Parathyroid adenoma (tissue), 2 donors: ENCODE measurements at regions not wholly inside any gene's neighbourhood (a gene's known extent, or its start where the extent isn't known, plus 50 kb on each side); places are given as distances from the start of the nearest gene placed in this dataset.
"Not testable (repeated sequence)": the region's sequence is repeated elsewhere in the genome, so short reads cannot be mapped to it uniquely, and the experiment has no call there.

Source experiments
- H2AFZ ChIP-seq: fragments of 300-600 bp; sonication (generic); one replicate; pipeline ENCODE4 v1.7.0; 2017; ENCODE audit warnings: antibody characterized with exemption, mild to moderate bottlenecking
- H3K27ac ChIP-seq: fragments of 300-600 bp; sonication (generic); one replicate; pipeline ENCODE4 v1.7.0; 2017
- H3K27me3 ChIP-seq: fragments of 300-600 bp; sonication (generic); one replicate; pipeline ENCODE4 v1.7.0; 2017; ENCODE audit warnings: low read length; ENCODE audit not compliant: control insufficient read depth, insufficient read depth
- H3K36me3 ChIP-seq: fragments of 300-600 bp; sonication (generic); one replicate; pipeline ENCODE4 v1.7.0; 2017; ENCODE audit warnings: low read length; ENCODE audit not compliant: control insufficient read depth, insufficient read depth
- H3K4me1 ChIP-seq: fragments of 300-600 bp; sonication (generic); one replicate; pipeline ENCODE4 v1.7.0; 2017; ENCODE audit warnings: control low read depth
- H3K4me2 ChIP-seq: fragments of 300-600 bp; sonication (generic); one replicate; pipeline ENCODE4 v1.7.0; 2017; ENCODE audit warnings: low read length
- H3K4me3 ChIP-seq: fragments of 300-600 bp; sonication (generic); one replicate; pipeline ENCODE4 v1.7.0; 2017; ENCODE audit warnings: low read depth, low read length
- H3K79me2 ChIP-seq: fragments of 300-600 bp; sonication (generic); one replicate; pipeline ENCODE4 v1.7.0; 2017; ENCODE audit warnings: control low read depth
- H3K9ac ChIP-seq: fragments of 300-600 bp; sonication (generic); one replicate; pipeline ENCODE4 v1.7.0; 2017; ENCODE audit warnings: mild to moderate bottlenecking
- H3K9me3 ChIP-seq: fragments of 300-600 bp; sonication (generic); one replicate; pipeline ENCODE4 v1.7.0; 2017; ENCODE audit warnings: low read length; ENCODE audit not compliant: control insufficient read depth
- TF ChIP-seq, protein P1 (sequence below): fragments of 300-600 bp; sonication (generic); IDR thresholded peaks from one replicate; pipeline ENCODE4 v1.7.0; 2017; ENCODE audit warnings: antibody characterized with exemption, mild to moderate bottlenecking
- donor health status: primary hyperparathyroidism.

DNA sequence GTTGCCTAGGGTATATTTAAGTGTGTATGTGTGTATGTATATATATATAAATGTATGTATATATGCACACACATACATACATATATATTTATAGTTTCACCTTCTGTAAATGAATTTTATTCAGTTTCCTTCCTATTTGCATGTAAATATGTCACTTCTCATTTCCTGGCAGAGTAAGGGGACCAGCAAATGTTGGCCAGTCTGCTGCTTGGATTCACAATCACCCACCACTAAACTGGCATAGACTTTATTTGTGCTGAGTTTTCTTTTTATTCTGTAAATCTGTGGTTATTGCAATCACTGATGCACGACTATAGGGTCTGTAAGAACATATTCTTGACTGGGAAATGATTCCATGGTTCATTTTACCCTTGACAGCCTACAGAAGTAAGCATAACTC lies 640.4 kb upstream of the FAM98A start:
- Histone ChIP-seq H3K27me3 (no peaks in the 10 kb centered on the region), H3K4me2 (no peak overlapping the region), H3K4me1 (no peaks in the 10 kb centered on the region), H3K4me3 (no peak overlapping the region), H3K27ac (no peak overlapping the region), H3K9me3 (no peaks in the 10 kb centered on the region), H3K79me2 (no peaks in the 10 kb centered on the region), H3K36me3 (no peaks in the 10 kb centered on the region), H3K9ac (no peak overlapping the region), H2AFZ (no peak overlapping the region)
- TF ChIP-seq, protein P1, sequence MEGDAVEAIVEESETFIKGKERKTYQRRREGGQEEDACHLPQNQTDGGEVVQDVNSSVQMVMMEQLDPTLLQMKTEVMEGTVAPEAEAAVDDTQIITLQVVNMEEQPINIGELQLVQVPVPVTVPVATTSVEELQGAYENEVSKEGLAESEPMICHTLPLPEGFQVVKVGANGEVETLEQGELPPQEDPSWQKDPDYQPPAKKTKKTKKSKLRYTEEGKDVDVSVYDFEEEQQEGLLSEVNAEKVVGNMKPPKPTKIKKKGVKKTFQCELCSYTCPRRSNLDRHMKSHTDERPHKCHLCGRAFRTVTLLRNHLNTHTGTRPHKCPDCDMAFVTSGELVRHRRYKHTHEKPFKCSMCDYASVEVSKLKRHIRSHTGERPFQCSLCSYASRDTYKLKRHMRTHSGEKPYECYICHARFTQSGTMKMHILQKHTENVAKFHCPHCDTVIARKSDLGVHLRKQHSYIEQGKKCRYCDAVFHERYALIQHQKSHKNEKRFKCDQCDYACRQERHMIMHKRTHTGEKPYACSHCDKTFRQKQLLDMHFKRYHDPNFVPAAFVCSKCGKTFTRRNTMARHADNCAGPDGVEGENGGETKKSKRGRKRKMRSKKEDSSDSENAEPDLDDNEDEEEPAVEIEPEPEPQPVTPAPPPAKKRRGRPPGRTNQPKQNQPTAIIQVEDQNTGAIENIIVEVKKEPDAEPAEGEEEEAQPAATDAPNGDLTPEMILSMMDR = no peak

- H3K4me3 ChIP-seq = no peak overlapping the region
- H3K9me3 ChIP-seq = no peaks in the 10 kb centered on the region
- H3K27me3 ChIP-seq = no peaks in the 10 kb centered on the region
- H2AFZ ChIP-seq = no peak overlapping the region
- TF ChIP-seq, protein P1 = no peak
- peaks cover 2% of the 10 kb centered on the region for H3K36me3 ChIP-seq
- H3K9ac ChIP-seq = no peak overlapping the region
- H3K79me2 ChIP-seq = no peaks in the 10 kb centered on the region
- H3K4me1 ChIP-seq = no peaks in the 10 kb centered on the region
- H3K27ac ChIP-seq = no peak overlapping the region
- H3K4me2 ChIP-seq = no peak overlapping the region
Observed at GRCh38 chr2:34234823-34235222, 635.7 kb upstream of the FAM98A start.

GRCh38 chr2:34229998-34230397 lies 630.9 kb upstream of the FAM98A start:
- Histone ChIP-seq H3K27me3 (no peaks in the 10 kb centered on the region), H3K4me2 (no peak overlapping the region)
- TF ChIP-seq, protein P1 = no peak

DNA sequence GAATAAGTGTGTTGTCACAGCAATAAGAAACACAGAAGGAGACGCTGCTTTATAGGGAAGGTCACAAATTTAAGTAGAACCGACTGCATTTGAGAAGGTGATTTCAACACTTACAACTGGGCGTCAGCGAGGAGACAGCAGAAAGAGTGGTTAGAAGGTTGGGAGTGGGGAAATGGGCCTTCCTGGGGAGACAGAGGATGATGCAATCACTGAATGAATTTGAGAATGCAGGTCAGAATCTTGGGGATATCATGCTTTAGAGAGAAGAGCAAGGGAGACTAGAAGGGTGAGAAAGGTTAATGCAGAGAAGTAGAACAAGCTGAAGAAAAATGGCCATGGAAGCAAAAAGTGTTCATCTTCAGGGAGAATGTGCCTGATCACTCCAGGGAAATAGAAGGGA lies 616.1 kb upstream of the FAM98A start:
- H3K4me3 ChIP-seq = no peak overlapping the region
- H3K4me2 ChIP-seq = no peak overlapping the region
- H3K79me2 ChIP-seq = no peaks in the 10 kb centered on the region
- H3K27me3 ChIP-seq = no peaks in the 10 kb centered on the region
- no peaks in the 10 kb centered on the region for H3K4me1 ChIP-seq
- H2AFZ ChIP-seq = no peak overlapping the region
- H3K36me3 ChIP-seq = no peaks in the 10 kb centered on the region
- H3K9me3 ChIP-seq = no peaks in the 10 kb centered on the region
- H3K9ac ChIP-seq = no peak overlapping the region
- TF ChIP-seq, protein P1 = no peak
- no peak overlapping the region for H3K27ac ChIP-seq

More at GRCh38 chr2:34229998-34230397, 630.9 kb upstream of the FAM98A start:
- no peak overlapping the region for H3K27ac ChIP-seq
- H2AFZ ChIP-seq = no peak overlapping the region
- no peaks in the 10 kb centered on the region for H3K4me1 ChIP-seq
- peaks cover 3% of the 10 kb centered on the region for H3K36me3 ChIP-seq
- no peaks in the 10 kb centered on the region for H3K79me2 ChIP-seq
- H3K9me3 ChIP-seq = no peaks in the 10 kb centered on the region
- H3K9ac ChIP-seq = no peak overlapping the region
- no peak overlapping the region for H3K4me3 ChIP-seq

- not testable (repeated sequence) for H3K9ac ChIP-seq
Observed at GRCh38 chr2:34210382-34210781, 611.3 kb upstream of the FAM98A start.

More at GRCh38 chr2:34210382-34210781, 611.3 kb upstream of the FAM98A start:
- not testable (repeated sequence) for H2AFZ ChIP-seq, H3K9me3 ChIP-seq, H3K4me1 ChIP-seq, H3K4me2 ChIP-seq, H3K79me2 ChIP-seq, H3K36me3 ChIP-seq, H3K27ac ChIP-seq, H3K27me3 ChIP-seq, H3K4me3 ChIP-seq
